ENCODE measurements at regions not wholly inside any gene's neighbourhood (a gene's known extent, or its start where the extent isn't known, plus 50 kb on each side); places are given as distances from the start of the nearest gene placed in this dataset.

GRCh38 chr5:54398191-54398590 lies 57.3 kb upstream of the HSPB3 start:
- TF ChIP-seq, protein P1, sequence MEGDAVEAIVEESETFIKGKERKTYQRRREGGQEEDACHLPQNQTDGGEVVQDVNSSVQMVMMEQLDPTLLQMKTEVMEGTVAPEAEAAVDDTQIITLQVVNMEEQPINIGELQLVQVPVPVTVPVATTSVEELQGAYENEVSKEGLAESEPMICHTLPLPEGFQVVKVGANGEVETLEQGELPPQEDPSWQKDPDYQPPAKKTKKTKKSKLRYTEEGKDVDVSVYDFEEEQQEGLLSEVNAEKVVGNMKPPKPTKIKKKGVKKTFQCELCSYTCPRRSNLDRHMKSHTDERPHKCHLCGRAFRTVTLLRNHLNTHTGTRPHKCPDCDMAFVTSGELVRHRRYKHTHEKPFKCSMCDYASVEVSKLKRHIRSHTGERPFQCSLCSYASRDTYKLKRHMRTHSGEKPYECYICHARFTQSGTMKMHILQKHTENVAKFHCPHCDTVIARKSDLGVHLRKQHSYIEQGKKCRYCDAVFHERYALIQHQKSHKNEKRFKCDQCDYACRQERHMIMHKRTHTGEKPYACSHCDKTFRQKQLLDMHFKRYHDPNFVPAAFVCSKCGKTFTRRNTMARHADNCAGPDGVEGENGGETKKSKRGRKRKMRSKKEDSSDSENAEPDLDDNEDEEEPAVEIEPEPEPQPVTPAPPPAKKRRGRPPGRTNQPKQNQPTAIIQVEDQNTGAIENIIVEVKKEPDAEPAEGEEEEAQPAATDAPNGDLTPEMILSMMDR (IDR thresholded peaks at IDR 0.05 in 4 of 5, conservative IDR thresholded peaks at IDR 0.05 in 1 of 5) = no peak
- no peak for TF ChIP-seq POLR2A (IDR thresholded peaks at IDR 0.05)

Measured in gastrocnemius medialis (tissue), 4 donors.